WTC11 (cell line): ENCODE measurements at regions not wholly inside any gene's neighbourhood (a gene's known extent, or its start where the extent isn't known, plus 50 kb on each side); places are given as distances from the start of the nearest gene placed in this dataset.

Source experiments
- ATAC-seq: fragments of 200-7000 bp; cut with Tn5 transposase; 2 replicates; pipeline ENCODE4 v1.10.0; 2021; ENCODE audit warnings: mild to moderate bottlenecking, moderate library complexity
- CTCF ChIA-PET: fragments of 300-600 bp; sonication (Branson Sonifier 250); formaldehyde crosslinking; loops from one replicate; lab custom pipeline; 2021; ENCODE audit warnings: antibody characterized with exemption; lab: Charles Lee
- POLR2A ChIA-PET: fragments of 350-600 bp; sonication (Branson Sonifier 250); formaldehyde crosslinking; loops from one replicate; lab custom pipeline; 2021; ENCODE audit warnings: antibody characterized with exemption; lab: Charles Lee
- DNase-seq: peaks from one replicate; pipeline ENCODE4 v3.0.0; 2021; ENCODE audit warnings: low spot score
- H3K27ac Mint-ChIP-seq: 2 replicates; pipeline ENCODE4 v1.8.0; 2021; ENCODE audit warnings: mixed read lengths
- H3K27me3 Mint-ChIP-seq: 2 replicates; pipeline ENCODE4 v1.8.0; 2021; ENCODE audit warnings: low read depth, mild to moderate bottlenecking, moderate library complexity, mixed read lengths
- H3K36me3 Mint-ChIP-seq: 2 replicates; pipeline ENCODE4 v1.8.0; 2021; ENCODE audit warnings: mixed read lengths
- H3K4me1 Mint-ChIP-seq: 2 replicates; pipeline ENCODE4 v1.8.0; 2022; ENCODE audit warnings: mixed read lengths
- H3K4me3 Mint-ChIP-seq: 2 replicates; pipeline ENCODE4 v1.8.0; 2021; ENCODE audit warnings: mild to moderate bottlenecking, moderate library complexity, mixed read lengths
- H3K9me3 Mint-ChIP-seq: 2 replicates; pipeline ENCODE4 v1.8.0; 2021; ENCODE audit warnings: mixed read lengths
- EMX1 ChIP-seq: fragments of 250-450 bp; sonication (Bioruptor Pico); IDR thresholded peaks from 2 replicates; pipeline ENCODE4 v1.8.0; 2021; ENCODE audit warnings: mild to moderate bottlenecking
- ESRRA ChIP-seq: sonication (generic); formaldehyde crosslinking; IDR thresholded peaks from 2 replicates; pipeline ENCODE4 v1.8.1; 2022; ENCODE audit warnings: mild to moderate bottlenecking, missing genetic modification reagents, borderline replicate concordance
- IRF2 ChIP-seq: sonication (generic); formaldehyde crosslinking; IDR thresholded peaks from 2 replicates; pipeline ENCODE4 v1.8.0; 2022; ENCODE audit warnings: low read depth, missing genetic modification reagents, borderline replicate concordance
- NR1H2 ChIP-seq: sonication (generic); formaldehyde crosslinking; IDR thresholded peaks from 2 replicates; pipeline ENCODE4 v1.9.0; 2021; ENCODE audit warnings: mild to moderate bottlenecking, moderate library complexity, missing genetic modification reagents
- NR3C1 ChIP-seq: sonication (generic); formaldehyde crosslinking; conservative IDR thresholded peaks from 2 replicates; pipeline ENCODE4 v1.8.1; 2023; ENCODE audit warnings: low read depth, mild to moderate bottlenecking, missing genetic modification reagents
- RELA ChIP-seq: sonication (generic); formaldehyde crosslinking; IDR thresholded peaks from 2 replicates; pipeline ENCODE4 v1.8.1; 2022; ENCODE audit warnings: missing genetic modification reagents, mild to moderate bottlenecking, borderline replicate concordance
- RORB ChIP-seq: fragments of 250-450 bp; sonication (Bioruptor Pico); IDR thresholded peaks from 2 replicates; pipeline ENCODE4 v1.9.0; 2021; ENCODE audit warnings: mild to moderate bottlenecking
- SMAD3 ChIP-seq: sonication (generic); formaldehyde crosslinking; IDR thresholded peaks from 2 replicates; pipeline ENCODE4 v1.8.0; 2022; ENCODE audit warnings: missing genetic modification reagents, mild to moderate bottlenecking, borderline replicate concordance
- SMAD4 ChIP-seq: sonication (generic); formaldehyde crosslinking; IDR thresholded peaks from 2 replicates; pipeline ENCODE4 v1.8.0; 2022; ENCODE audit warnings: mild to moderate bottlenecking, missing genetic modification reagents
- ZNF138 ChIP-seq: sonication (generic); formaldehyde crosslinking; conservative IDR thresholded peaks from 2 replicates; pipeline ENCODE4 v1.8.1; 2022; ENCODE audit warnings: mild to moderate bottlenecking, moderate library complexity, missing genetic modification reagents
- ZNF671 ChIP-seq: fragments of 250-450 bp; sonication (Bioruptor Pico); IDR thresholded peaks from 2 replicates; pipeline ENCODE4 v1.8.0; 2021; ENCODE audit warnings: mild to moderate bottlenecking
- TF ChIP-seq, protein P1 (sequence below): sonication (generic); formaldehyde crosslinking; IDR thresholded peaks from 2 replicates; pipeline ENCODE4 v1.8.1; 2023; ENCODE audit warnings: mild to moderate bottlenecking, missing genetic modification reagents, borderline replicate concordance
- TF ChIP-seq, protein P2 (sequence below): fragments of 250-450 bp; sonication (Bioruptor Pico); IDR thresholded peaks from 2 replicates; pipeline ENCODE4 v1.9.0; 2021; ENCODE audit warnings: mild to moderate bottlenecking
- TF ChIP-seq, protein P3 (sequence below): sonication (generic); formaldehyde crosslinking; IDR thresholded peaks from 2 replicates; pipeline ENCODE4 v1.8.0; 2022; ENCODE audit warnings: missing genetic modification reagents
- TF ChIP-seq, protein P4 (sequence below): fragments of 250-450 bp; sonication (Bioruptor Pico); IDR thresholded peaks from 2 replicates; pipeline ENCODE4 v1.9.0; 2021; ENCODE audit warnings: mild to moderate bottlenecking, borderline replicate concordance
- TF ChIP-seq, protein P5 (sequence below): fragments of 250-450 bp; sonication (Bioruptor Pico); IDR thresholded peaks from 2 replicates; pipeline ENCODE4 v1.9.0; 2021; ENCODE audit warnings: mild to moderate bottlenecking
- TF ChIP-seq, protein P6 (sequence below): sonication (generic); formaldehyde crosslinking; IDR thresholded peaks from 2 replicates; pipeline ENCODE4 v1.8.1; 2023; ENCODE audit warnings: mild to moderate bottlenecking, missing genetic modification reagents, moderate library complexity

DNA sequence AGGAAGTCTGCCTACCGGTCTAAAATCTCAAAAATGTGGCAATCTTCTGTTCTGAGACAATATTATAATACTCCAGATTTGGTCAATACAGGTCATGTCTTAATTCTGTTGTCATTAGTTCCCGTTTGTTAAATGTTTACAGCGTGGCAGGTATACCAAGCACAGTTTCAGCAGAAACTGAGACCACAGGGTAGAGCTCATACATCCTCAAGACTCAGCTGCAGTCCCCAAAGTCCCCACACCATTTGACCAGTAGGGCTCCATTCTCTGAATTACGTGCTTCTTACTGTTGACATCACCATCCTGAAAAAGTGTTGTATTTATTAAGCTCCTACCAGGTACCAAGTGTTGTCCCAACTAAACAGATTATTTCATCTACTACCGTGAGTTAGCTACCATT lies 157.1 kb downstream of the MC4R start (continued):
- TF ChIP-seq, protein P1, sequence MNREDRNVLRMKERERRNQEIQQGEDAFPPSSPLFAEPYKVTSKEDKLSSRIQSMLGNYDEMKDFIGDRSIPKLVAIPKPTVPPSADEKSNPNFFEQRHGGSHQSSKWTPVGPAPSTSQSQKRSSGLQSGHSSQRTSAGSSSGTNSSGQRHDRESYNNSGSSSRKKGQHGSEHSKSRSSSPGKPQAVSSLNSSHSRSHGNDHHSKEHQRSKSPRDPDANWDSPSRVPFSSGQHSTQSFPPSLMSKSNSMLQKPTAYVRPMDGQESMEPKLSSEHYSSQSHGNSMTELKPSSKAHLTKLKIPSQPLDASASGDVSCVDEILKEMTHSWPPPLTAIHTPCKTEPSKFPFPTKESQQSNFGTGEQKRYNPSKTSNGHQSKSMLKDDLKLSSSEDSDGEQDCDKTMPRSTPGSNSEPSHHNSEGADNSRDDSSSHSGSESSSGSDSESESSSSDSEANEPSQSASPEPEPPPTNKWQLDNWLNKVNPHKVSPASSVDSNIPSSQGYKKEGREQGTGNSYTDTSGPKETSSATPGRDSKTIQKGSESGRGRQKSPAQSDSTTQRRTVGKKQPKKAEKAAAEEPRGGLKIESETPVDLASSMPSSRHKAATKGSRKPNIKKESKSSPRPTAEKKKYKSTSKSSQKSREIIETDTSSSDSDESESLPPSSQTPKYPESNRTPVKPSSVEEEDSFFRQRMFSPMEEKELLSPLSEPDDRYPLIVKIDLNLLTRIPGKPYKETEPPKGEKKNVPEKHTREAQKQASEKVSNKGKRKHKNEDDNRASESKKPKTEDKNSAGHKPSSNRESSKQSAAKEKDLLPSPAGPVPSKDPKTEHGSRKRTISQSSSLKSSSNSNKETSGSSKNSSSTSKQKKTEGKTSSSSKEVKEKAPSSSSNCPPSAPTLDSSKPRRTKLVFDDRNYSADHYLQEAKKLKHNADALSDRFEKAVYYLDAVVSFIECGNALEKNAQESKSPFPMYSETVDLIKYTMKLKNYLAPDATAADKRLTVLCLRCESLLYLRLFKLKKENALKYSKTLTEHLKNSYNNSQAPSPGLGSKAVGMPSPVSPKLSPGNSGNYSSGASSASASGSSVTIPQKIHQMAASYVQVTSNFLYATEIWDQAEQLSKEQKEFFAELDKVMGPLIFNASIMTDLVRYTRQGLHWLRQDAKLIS (CRISPR knock-in tag) = no peak
- TF ChIP-seq NR3C1 (CRISPR knock-in tag) = no peak
- no peak for TF ChIP-seq ESRRA (CRISPR knock-in tag)
- no peak for TF ChIP-seq SMAD4 (CRISPR knock-in tag)
- no peak for TF ChIP-seq SMAD3 (CRISPR knock-in tag)
- TF ChIP-seq NR1H2 (CRISPR knock-in tag) = no peak
- TF ChIP-seq, protein P2, sequence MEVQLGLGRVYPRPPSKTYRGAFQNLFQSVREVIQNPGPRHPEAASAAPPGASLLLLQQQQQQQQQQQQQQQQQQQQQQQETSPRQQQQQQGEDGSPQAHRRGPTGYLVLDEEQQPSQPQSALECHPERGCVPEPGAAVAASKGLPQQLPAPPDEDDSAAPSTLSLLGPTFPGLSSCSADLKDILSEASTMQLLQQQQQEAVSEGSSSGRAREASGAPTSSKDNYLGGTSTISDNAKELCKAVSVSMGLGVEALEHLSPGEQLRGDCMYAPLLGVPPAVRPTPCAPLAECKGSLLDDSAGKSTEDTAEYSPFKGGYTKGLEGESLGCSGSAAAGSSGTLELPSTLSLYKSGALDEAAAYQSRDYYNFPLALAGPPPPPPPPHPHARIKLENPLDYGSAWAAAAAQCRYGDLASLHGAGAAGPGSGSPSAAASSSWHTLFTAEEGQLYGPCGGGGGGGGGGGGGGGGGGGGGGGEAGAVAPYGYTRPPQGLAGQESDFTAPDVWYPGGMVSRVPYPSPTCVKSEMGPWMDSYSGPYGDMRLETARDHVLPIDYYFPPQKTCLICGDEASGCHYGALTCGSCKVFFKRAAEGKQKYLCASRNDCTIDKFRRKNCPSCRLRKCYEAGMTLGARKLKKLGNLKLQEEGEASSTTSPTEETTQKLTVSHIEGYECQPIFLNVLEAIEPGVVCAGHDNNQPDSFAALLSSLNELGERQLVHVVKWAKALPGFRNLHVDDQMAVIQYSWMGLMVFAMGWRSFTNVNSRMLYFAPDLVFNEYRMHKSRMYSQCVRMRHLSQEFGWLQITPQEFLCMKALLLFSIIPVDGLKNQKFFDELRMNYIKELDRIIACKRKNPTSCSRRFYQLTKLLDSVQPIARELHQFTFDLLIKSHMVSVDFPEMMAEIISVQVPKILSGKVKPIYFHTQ (CRISPR knock-in tag) = no peak
- TF ChIP-seq RORB (CRISPR knock-in tag) = no peak

DNA sequence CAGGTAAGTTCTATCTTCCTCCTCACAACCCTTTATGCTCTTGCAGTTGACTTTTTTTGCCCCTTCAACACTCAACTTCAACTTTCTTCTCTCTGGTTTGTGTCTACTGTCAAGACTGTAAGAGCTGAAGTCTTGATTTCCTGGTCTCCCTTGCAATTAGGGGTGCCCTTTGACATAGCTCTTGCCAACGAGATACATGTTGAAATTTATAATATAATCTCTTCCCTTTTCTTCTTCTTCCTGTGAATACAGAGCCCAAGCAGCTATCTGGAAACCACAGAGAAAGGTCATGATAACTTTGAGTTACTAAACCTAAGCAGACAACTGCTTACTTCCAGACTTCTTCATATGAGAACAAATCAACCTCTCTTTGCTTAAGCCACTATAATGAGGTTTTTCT lies 163.5 kb downstream of the MC4R start:
- no peak overlapping the region for H3K27ac Mint-ChIP-seq
- H3K4me1 Mint-ChIP-seq = no peaks in the 10 kb centered on the region
- H3K27me3 Mint-ChIP-seq = no peaks in the 10 kb centered on the region
- H3K4me3 Mint-ChIP-seq = no peak overlapping the region
- ChIA-PET POLR2A (no interaction called here), CTCF (no interaction called here)
- no peaks in the 10 kb centered on the region for H3K36me3 Mint-ChIP-seq
- ATAC-seq (no peak), DNase-seq (no peak)
- TF ChIP-seq RELA (CRISPR knock-in tag) (no peak), ZNF671 (CRISPR knock-in tag) (no peak), EMX1 (CRISPR knock-in tag) (no peak)
- H3K9me3 Mint-ChIP-seq = no peaks in the 10 kb centered on the region

DNA sequence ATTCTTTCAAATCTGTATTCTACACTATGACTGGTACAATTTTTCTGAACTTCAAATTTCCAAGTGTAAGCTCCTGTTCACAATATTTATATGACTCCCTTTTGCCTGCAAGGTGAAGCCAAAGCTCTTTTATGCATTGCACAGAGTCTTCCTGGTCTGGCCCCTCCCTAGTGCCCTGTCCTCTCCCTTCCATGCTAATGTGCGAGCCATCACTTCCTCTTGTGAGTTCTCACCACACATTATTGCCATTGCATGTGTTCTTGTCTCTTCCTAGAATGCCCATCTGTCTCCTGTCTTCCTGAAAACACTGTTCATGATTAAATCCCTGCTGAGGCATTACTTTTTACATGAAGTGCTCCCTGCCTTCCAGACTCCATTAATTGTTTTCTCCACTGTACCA lies 169.9 kb downstream of the MC4R start:
- CTCF ChIA-PET = no interaction called here
- Mint-ChIP-seq H3K36me3 (no peaks in the 10 kb centered on the region), H3K4me3 (no peak overlapping the region), H3K27me3 (no peaks in the 10 kb centered on the region), H3K4me1 (peaks cover 7% of the 10 kb centered on the region), H3K27ac (no peak overlapping the region), H3K9me3 (no peaks in the 10 kb centered on the region)
- ATAC-seq (peak; percentile 24; the same call in 1 of the 2 replicates), DNase-seq (no peak)
- POLR2A ChIA-PET = no interaction called here
- TF ChIP-seq, protein P3, sequence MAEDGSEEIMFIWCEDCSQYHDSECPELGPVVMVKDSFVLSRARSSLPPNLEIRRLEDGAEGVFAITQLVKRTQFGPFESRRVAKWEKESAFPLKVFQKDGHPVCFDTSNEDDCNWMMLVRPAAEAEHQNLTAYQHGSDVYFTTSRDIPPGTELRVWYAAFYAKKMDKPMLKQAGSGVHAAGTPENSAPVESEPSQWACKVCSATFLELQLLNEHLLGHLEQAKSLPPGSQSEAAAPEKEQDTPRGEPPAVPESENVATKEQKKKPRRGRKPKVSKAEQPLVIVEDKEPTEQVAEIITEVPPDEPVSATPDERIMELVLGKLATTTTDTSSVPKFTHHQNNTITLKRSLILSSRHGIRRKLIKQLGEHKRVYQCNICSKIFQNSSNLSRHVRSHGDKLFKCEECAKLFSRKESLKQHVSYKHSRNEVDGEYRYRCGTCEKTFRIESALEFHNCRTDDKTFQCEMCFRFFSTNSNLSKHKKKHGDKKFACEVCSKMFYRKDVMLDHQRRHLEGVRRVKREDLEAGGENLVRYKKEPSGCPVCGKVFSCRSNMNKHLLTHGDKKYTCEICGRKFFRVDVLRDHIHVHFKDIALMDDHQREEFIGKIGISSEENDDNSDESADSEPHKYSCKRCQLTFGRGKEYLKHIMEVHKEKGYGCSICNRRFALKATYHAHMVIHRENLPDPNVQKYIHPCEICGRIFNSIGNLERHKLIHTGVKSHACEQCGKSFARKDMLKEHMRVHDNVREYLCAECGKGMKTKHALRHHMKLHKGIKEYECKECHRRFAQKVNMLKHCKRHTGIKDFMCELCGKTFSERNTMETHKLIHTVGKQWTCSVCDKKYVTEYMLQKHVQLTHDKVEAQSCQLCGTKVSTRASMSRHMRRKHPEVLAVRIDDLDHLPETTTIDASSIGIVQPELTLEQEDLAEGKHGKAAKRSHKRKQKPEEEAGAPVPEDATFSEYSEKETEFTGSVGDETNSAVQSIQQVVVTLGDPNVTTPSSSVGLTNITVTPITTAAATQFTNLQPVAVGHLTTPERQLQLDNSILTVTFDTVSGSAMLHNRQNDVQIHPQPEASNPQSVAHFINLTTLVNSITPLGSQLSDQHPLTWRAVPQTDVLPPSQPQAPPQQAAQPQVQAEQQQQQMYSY (CRISPR knock-in tag) = no peak
- TF ChIP-seq, protein P4, sequence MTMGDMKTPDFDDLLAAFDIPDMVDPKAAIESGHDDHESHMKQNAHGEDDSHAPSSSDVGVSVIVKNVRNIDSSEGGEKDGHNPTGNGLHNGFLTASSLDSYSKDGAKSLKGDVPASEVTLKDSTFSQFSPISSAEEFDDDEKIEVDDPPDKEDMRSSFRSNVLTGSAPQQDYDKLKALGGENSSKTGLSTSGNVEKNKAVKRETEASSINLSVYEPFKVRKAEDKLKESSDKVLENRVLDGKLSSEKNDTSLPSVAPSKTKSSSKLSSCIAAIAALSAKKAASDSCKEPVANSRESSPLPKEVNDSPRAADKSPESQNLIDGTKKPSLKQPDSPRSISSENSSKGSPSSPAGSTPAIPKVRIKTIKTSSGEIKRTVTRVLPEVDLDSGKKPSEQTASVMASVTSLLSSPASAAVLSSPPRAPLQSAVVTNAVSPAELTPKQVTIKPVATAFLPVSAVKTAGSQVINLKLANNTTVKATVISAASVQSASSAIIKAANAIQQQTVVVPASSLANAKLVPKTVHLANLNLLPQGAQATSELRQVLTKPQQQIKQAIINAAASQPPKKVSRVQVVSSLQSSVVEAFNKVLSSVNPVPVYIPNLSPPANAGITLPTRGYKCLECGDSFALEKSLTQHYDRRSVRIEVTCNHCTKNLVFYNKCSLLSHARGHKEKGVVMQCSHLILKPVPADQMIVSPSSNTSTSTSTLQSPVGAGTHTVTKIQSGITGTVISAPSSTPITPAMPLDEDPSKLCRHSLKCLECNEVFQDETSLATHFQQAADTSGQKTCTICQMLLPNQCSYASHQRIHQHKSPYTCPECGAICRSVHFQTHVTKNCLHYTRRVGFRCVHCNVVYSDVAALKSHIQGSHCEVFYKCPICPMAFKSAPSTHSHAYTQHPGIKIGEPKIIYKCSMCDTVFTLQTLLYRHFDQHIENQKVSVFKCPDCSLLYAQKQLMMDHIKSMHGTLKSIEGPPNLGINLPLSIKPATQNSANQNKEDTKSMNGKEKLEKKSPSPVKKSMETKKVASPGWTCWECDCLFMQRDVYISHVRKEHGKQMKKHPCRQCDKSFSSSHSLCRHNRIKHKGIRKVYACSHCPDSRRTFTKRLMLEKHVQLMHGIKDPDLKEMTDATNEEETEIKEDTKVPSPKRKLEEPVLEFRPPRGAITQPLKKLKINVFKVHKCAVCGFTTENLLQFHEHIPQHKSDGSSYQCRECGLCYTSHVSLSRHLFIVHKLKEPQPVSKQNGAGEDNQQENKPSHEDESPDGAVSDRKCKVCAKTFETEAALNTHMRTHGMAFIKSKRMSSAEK = no peak
- TF ChIP-seq, protein P5, sequence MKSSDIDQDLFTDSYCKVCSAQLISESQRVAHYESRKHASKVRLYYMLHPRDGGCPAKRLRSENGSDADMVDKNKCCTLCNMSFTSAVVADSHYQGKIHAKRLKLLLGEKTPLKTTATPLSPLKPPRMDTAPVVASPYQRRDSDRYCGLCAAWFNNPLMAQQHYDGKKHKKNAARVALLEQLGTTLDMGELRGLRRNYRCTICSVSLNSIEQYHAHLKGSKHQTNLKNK = no peak
- TF ChIP-seq, protein P6, sequence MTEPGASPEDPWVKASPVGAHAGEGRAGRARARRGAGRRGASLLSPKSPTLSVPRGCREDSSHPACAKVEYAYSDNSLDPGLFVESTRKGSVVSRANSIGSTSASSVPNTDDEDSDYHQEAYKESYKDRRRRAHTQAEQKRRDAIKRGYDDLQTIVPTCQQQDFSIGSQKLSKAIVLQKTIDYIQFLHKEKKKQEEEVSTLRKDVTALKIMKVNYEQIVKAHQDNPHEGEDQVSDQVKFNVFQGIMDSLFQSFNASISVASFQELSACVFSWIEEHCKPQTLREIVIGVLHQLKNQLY (CRISPR knock-in tag) = no peak
- no peak for TF ChIP-seq ZNF138 (CRISPR knock-in tag)
- TF ChIP-seq RELA (CRISPR knock-in tag) = no peak
- no peak for TF ChIP-seq IRF2 (CRISPR knock-in tag)
